GM12872 (cell line): ENCODE measurements at regions not wholly inside any gene's neighbourhood (a gene's known extent, or its start where the extent isn't known, plus 50 kb on each side); places are given as distances from the start of the nearest gene placed in this dataset.

Source experiments
- CTCF ChIP-seq: IDR thresholded peaks from 3 replicates; pipeline ENCODE4 v1.5.1; 2011; ENCODE audit warnings: low read depth, mild to moderate bottlenecking, low read length, moderate library complexity; ENCODE audit not compliant: insufficient read depth

- TF ChIP-seq CTCF: no peak
Measured at GRCh38 chr1:164918140-164918539, 359.2 kb downstream of the PBX1 start.

GRCh38 chr1:164914208-164914607 lies 355.2 kb downstream of the PBX1 start:
- no peak for TF ChIP-seq CTCF

GRCh38 chr1:164912290-164912689 lies 353.3 kb downstream of the PBX1 start:
- no peak for TF ChIP-seq CTCF

GRCh38 chr1:164910671-164911070 lies 351.7 kb downstream of the PBX1 start:
- no peak for TF ChIP-seq CTCF

- TF ChIP-seq CTCF: no peak
Measured at GRCh38 chr1:164907666-164908065, 348.7 kb downstream of the PBX1 start.

GRCh38 chr1:164905869-164906268 lies 346.9 kb downstream of the PBX1 start:
- TF ChIP-seq CTCF: no peak

- TF ChIP-seq CTCF: no peak
Measured at GRCh38 chr1:164902491-164902890, 343.5 kb downstream of the PBX1 start.
